ENCODE measurements at regions not wholly inside any gene's neighbourhood (a gene's known extent, or its start where the extent isn't known, plus 50 kb on each side); places are given as distances from the start of the nearest gene placed in this dataset.

GRCh38 chr2:41167014-41167413, 715.1 kb upstream of the SLC8A1 start:
- no peaks in the 10 kb centered on the region for H3K9me3 ChIP-seq (replicated peaks in 1 of 2; ENCODE audit: control insufficient read depth in 1 of 2, insufficient read depth in 1 of 2, low read length in 2 of 2)
- Mint-ChIP-seq H3K27ac (no peak overlapping the region), H3K27me3 (ENCODE audit: low read depth in 3 of 3) (no peaks in the 10 kb centered on the region), H3K36me3 (no peaks in the 10 kb centered on the region), H3K4me1 (peaks cover 4% of the 10 kb centered on the region), H3K4me3 (no peak overlapping the region), H3K9me3 (peaks cover 0 to 2% (median 0%) of the 10 kb centered on the region in 7 donors)
- no peaks in the 10 kb centered on the region for H3K27me3 ChIP-seq (ENCODE audit: control insufficient read depth in 2 of 2, insufficient read depth in 2 of 2, low read length in 2 of 2)
- intact Hi-C loops (cut with micrococcal nuclease) = no loop called here
- no peaks in the 10 kb centered on the region for H3K4me1 ChIP-seq (ENCODE audit: control insufficient read depth in 1 of 2, insufficient read depth in 2 of 2, low read length in 2 of 2)
- H3K79me2 ChIP-seq (ENCODE audit: insufficient read depth, low read length) = no peaks in the 10 kb centered on the region
- DNase-seq = no peak
- no peak overlapping the region for H3K4me3 ChIP-seq (replicated peaks in 1 of 3; ENCODE audit: low read depth in 2 of 3, low read length in 3 of 3)
- no peak overlapping the region for H3K4me2 ChIP-seq (replicated peaks; ENCODE audit: extremely low read depth, low read length, poor library complexity, severe bottlenecking)
- no peak overlapping the region for H2AFZ ChIP-seq (ENCODE audit: insufficient read depth, low read depth, low read length, poor library complexity, severe bottlenecking)
- no peaks in the 10 kb centered on the region for H4K20me1 ChIP-seq (ENCODE audit: insufficient read depth, low read length)
- TF ChIP-seq CTCF (IDR thresholded peaks at IDR 0.05) = no peak
- no peaks in the 10 kb centered on the region for H3K36me3 ChIP-seq (replicated peaks in 1 of 2; ENCODE audit: control insufficient read depth in 1 of 2, insufficient read depth in 2 of 2, low read length in 2 of 2)
- H3K9ac ChIP-seq (ENCODE audit: insufficient read depth, low read length, poor library complexity, severe bottlenecking) = no peak overlapping the region
- no CpG with 5 or more reads among the region's 2 CpGs for WGBS (ENCODE audit: insufficient coverage)
- no peak overlapping the region for H3K27ac ChIP-seq (ENCODE audit: low read depth in 1 of 2, low read length in 2 of 2)

- TF ChIP-seq CTCF (IDR thresholded peaks at IDR 0.05) = no peak
- no peaks in the 10 kb centered on the region for H3K27me3 Mint-ChIP-seq (ENCODE audit: low read depth in 3 of 3)
- no peak for DNase-seq
- H3K27ac ChIP-seq (ENCODE audit: low read depth in 1 of 2, low read length in 2 of 2) = no peak overlapping the region
- H4K20me1 ChIP-seq (ENCODE audit: insufficient read depth, low read length) = no peaks in the 10 kb centered on the region
- no peaks in the 10 kb centered on the region for H3K79me2 ChIP-seq (ENCODE audit: insufficient read depth, low read length)
- peaks cover 0 to 2% (median 0%) of the 10 kb centered on the region in 7 donors for H3K9me3 Mint-ChIP-seq
- no peak overlapping the region for H3K4me3 Mint-ChIP-seq
- H3K4me3 ChIP-seq (replicated peaks in 1 of 3; ENCODE audit: low read depth in 2 of 3, low read length in 3 of 3) = no peak overlapping the region
- no peaks in the 10 kb centered on the region for H3K9me3 ChIP-seq (replicated peaks in 1 of 2; ENCODE audit: control insufficient read depth in 1 of 2, insufficient read depth in 1 of 2, low read length in 2 of 2)
- H3K4me1 ChIP-seq (ENCODE audit: control insufficient read depth in 1 of 2, insufficient read depth in 2 of 2, low read length in 2 of 2) = no peaks in the 10 kb centered on the region
- no peak overlapping the region for H2AFZ ChIP-seq (ENCODE audit: insufficient read depth, low read depth, low read length, poor library complexity, severe bottlenecking)
- WGBS (ENCODE audit: insufficient coverage) = 91% methylated on average over 2 of the region's 2 CpGs
- H3K27me3 ChIP-seq (ENCODE audit: control insufficient read depth in 2 of 2, insufficient read depth in 2 of 2, low read length in 2 of 2) = no peaks in the 10 kb centered on the region
- no peak overlapping the region for H3K9ac ChIP-seq (ENCODE audit: insufficient read depth, low read length, poor library complexity, severe bottlenecking)
- no peak overlapping the region for H3K4me2 ChIP-seq (replicated peaks; ENCODE audit: extremely low read depth, low read length, poor library complexity, severe bottlenecking)
- peaks cover 4% of the 10 kb centered on the region for H3K4me1 Mint-ChIP-seq
- no peak overlapping the region for H3K27ac Mint-ChIP-seq
- no peaks in the 10 kb centered on the region for H3K36me3 ChIP-seq (replicated peaks in 1 of 2; ENCODE audit: control insufficient read depth in 1 of 2, insufficient read depth in 2 of 2, low read length in 2 of 2)
- intact Hi-C loops (cut with micrococcal nuclease) = no loop called here
- H3K36me3 Mint-ChIP-seq = no peaks in the 10 kb centered on the region
These were observed 717.9 kb upstream of the SLC8A1 start for GRCh38 chr2:41169744-41170143.
